GM19328 (cell line): ENCODE measurements at regions not wholly inside any gene's neighbourhood (a gene's known extent, or its start where the extent isn't known, plus 50 kb on each side); places are given as distances from the start of the nearest gene placed in this dataset.

ENCODE experiments used
- ATAC-seq: cut with Tn5 transposase; IDR thresholded peaks from one replicate; pipeline ENCODE4 v1.9.1; 2021; ENCODE audit warnings: mild to moderate bottlenecking, moderate library complexity; ENCODE audit not compliant: unreplicated experiment

DNA sequence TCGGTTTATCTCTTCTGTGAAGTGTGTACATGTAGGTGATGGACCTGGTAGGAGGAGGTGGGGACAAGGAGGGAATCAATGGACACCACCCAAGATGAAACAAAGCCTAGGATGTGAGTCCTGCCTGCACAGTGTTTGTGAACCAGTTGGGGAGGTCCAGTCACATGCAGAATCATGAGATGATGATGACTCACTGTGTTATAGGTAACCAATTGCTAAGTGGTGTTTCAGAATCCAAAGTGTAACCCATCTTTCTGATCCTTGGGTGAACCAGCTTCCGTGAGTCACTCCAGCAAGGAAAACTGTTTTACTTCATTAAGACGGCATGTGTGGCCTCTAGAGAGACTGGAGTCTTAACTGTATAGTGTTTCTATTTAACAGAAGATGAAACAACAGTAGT, 57.9 kb upstream of the HPF1 start:
- no peak for ATAC-seq

DNA sequence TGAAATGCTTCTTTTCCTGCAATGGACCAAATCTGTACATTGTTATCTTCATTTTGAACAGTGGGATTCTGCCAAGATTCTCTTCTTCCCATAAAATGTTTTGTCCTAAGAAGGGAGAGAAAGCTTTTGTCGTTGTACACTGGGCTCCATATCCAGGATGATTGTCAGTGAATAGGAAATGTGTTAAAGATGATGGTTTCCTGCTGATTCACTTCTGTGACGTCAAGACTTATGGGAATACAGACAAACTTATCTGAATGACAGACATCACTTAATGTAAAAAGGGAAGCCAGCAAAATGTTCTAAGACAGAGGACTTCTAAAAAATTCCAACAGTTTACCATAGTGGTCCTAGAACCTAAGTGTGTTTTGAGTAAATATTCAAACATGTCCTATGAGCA, 53.7 kb upstream of the HPF1 start:
- ATAC-seq: no peak

DNA sequence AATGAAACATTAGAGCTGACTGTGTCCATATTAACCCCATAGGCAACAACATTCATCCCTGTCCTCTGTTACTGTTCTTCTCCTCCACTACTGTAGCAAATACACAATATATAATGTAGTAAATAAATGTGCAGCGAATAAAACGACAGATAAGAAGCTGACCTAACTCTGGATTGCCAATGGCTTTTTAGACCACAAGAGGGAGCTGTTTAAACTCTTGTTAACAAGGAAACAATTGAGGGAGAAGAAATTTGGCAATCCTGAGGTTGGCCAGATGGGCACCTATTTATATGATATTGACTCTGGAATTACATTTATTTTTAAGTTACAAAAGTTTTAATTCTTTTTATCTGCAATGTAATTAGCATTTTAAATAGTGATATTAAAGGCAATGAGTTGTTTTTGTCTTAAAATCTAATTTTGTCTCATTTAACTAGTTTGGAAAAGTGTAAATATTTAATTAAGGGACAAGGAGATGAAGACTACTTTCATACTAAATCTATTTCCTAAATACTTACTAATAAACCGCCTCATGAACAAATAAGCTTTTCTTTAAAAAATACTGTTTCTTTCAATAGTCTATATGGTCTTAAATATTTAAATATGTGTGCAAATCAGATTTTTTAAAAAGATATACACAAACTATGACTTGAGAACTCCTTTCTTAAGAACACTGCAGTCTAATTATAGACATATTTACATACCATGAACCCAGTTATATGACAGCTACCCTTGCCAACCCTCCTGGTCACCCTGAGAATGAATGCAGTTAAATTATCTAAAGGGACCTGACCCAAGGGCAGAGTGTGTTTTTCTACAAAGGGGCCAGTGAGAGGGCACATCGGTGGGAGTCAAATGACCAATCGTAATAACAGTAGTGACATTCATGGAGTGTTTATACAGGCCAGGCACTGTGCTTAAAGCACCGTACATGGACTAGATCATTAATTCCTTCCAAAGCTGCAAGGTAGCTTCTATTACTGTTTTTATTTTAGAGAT, 52.9 kb upstream of the HPF1 start:
- ATAC-seq: no peak

DNA sequence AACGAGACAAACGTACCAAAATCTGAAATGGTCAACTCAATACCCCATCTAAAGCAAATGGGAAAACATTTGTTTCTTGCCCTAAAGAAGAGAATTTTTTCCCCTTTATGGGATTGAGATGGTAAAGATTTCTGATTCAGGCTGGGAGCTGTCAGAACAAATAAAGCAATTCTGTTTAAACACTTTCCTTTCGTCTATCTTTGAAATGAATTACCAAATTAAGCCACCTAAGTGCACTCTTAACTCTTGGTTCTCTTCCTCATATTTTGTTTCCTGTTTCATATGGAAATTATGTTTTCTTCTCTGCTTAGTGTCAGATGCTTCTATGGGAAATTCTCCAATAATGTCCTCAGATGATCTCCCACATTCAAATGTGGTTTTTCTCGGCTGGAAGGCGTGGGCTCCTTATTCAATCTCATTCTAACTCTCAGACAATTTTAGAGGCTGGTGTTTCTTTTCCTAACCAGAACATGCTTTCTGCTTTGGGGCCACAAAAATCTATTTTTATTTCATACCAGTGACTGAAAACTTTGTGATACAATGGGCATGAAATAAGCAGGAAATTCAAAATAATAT, 50.3 kb upstream of the HPF1 start:
- ATAC-seq: no peak
